Body of pancreas (tissue), 4 donors: ENCODE measurements at regions not wholly inside any gene's neighbourhood (a gene's known extent, or its start where the extent isn't known, plus 50 kb on each side); places are given as distances from the start of the nearest gene placed in this dataset.

Experiments
- POLR2A ChIP-seq, 3 donors: fragments of 450-650 bp; IDR thresholded peaks; one replicate each; pipeline ENCODE4 v1.6.1; 2016; ENCODE audit warnings: antibody characterized with exemption in 3 of 3, mild to moderate bottlenecking in 2 of 3
- TF ChIP-seq, protein P1 (sequence below), 7 experiments: fragments of 450-650 bp in 4 of 7; fragments of 200-600 bp in 3 of 7; sonication (generic) in 3 of 7; IDR thresholded peaks; one replicate each; pipeline ENCODE4 v1.5.1; 2016 to 2019; ENCODE audit warnings: antibody characterized with exemption in 7 of 7

DNA sequence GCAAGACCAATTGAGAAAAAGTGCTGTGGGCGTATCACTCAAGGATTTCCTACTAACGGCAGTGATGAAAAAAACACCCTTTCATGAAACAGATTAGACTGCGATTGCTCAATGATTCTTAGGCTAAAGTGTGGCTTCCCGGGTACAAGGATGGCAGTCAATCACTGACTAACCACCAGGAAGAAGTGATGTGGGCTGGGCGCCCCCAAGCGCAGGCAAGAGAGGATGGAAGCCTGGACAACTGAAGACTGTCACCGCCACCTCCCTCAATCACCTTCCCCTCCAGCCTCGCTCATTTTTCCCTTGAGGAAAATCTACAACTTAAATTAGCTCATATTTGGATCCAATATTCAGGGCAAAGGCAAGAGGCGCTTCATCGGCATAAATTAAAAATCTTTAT is 707.2 kb downstream of the MTRR start:
- TF ChIP-seq, protein P1, sequence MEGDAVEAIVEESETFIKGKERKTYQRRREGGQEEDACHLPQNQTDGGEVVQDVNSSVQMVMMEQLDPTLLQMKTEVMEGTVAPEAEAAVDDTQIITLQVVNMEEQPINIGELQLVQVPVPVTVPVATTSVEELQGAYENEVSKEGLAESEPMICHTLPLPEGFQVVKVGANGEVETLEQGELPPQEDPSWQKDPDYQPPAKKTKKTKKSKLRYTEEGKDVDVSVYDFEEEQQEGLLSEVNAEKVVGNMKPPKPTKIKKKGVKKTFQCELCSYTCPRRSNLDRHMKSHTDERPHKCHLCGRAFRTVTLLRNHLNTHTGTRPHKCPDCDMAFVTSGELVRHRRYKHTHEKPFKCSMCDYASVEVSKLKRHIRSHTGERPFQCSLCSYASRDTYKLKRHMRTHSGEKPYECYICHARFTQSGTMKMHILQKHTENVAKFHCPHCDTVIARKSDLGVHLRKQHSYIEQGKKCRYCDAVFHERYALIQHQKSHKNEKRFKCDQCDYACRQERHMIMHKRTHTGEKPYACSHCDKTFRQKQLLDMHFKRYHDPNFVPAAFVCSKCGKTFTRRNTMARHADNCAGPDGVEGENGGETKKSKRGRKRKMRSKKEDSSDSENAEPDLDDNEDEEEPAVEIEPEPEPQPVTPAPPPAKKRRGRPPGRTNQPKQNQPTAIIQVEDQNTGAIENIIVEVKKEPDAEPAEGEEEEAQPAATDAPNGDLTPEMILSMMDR (IDR thresholded peaks at IDR 0.05): no peak
- no peak for TF ChIP-seq POLR2A (IDR thresholded peaks at IDR 0.05)
